DOHH2 (cell line): ENCODE measurements at regions not wholly inside any gene's neighbourhood (a gene's known extent, or its start where the extent isn't known, plus 50 kb on each side); places are given as distances from the start of the nearest gene placed in this dataset.

ENCODE experiments used
- H3F3A ChIP-seq: fragments of 200-600 bp; sonication (generic), shearing (Covaris generic); 2 replicates; pipeline ENCODE4 v1.6.0; 2016; ENCODE audit warnings: antibody characterized with exemption, mild to moderate bottlenecking; ENCODE audit not compliant: control insufficient read depth, insufficient read depth
- H3K27ac ChIP-seq: fragments of 200-600 bp; sonication (generic); 2 replicates; pipeline ENCODE4 v1.5.1; 2014; ENCODE audit warnings: low read depth, mild to moderate bottlenecking, low read length, moderate library complexity
- H3K27me3 ChIP-seq: fragments of 200-600 bp; sonication (generic); 2 replicates; pipeline ENCODE4 v1.6.1; 2014; ENCODE audit warnings: mild to moderate bottlenecking, low read length, mixed read lengths; ENCODE audit not compliant: control insufficient read depth
- H3K36me3 ChIP-seq: fragments of 200-600 bp; sonication (generic); 2 replicates; pipeline ENCODE4 v1.6.1; 2014; ENCODE audit warnings: mild to moderate bottlenecking, low read length, moderate library complexity, mixed read lengths; ENCODE audit not compliant: control insufficient read depth
- H3K4me1 ChIP-seq: fragments of 200-600 bp; sonication (generic); 2 replicates; pipeline ENCODE4 v1.6.1; 2014; ENCODE audit warnings: mild to moderate bottlenecking, low read length, mixed read lengths; ENCODE audit not compliant: control insufficient read depth
- H3K4me2 ChIP-seq: fragments of 200-600 bp; sonication (generic); 2 replicates; pipeline ENCODE4 v1.6.0; 2014; ENCODE audit warnings: mild to moderate bottlenecking, low read length, moderate library complexity
- H3K4me3 ChIP-seq: fragments of 200-600 bp; sonication (generic); 2 replicates; pipeline ENCODE4 v1.5.1; 2014; ENCODE audit warnings: mild to moderate bottlenecking, low read length, mixed read lengths
- H3K79me2 ChIP-seq: fragments of 200-600 bp; sonication (generic); 2 replicates; pipeline ENCODE4 v1.6.1; 2014; ENCODE audit warnings: mild to moderate bottlenecking, low read length, mixed read lengths; ENCODE audit not compliant: control insufficient read depth
- H3K9me2 ChIP-seq: fragments of 200-600 bp; sonication (generic); replicated peaks from 2 replicates; pipeline ENCODE4 v1.6.1; 2014; ENCODE audit warnings: mild to moderate bottlenecking, low read length, mixed read lengths; ENCODE audit not compliant: control insufficient read depth
- H3K9me3 ChIP-seq: fragments of 200-600 bp; sonication (generic); 2 replicates; pipeline ENCODE4 v1.6.1; 2014; ENCODE audit warnings: antibody characterized with exemption, low read length, mixed read lengths; ENCODE audit not compliant: control insufficient read depth, insufficient read depth
- H4K20me1 ChIP-seq: fragments of 200-600 bp; sonication (generic); 2 replicates; pipeline ENCODE4 v1.6.0; 2014; ENCODE audit warnings: low read depth, mild to moderate bottlenecking, antibody characterized with exemption, low read length, moderate library complexity; ENCODE audit not compliant: control insufficient read depth, insufficient read depth
- CTCF ChIP-seq: fragments of 200-600 bp; sonication (generic); IDR thresholded peaks from one replicate; pipeline ENCODE4 v1.5.1; 2014; ENCODE audit warnings: antibody characterized with exemption, mild to moderate bottlenecking, low read depth, low read length; ENCODE audit not compliant: poor library complexity, severe bottlenecking
- EZH2phosphoT487 ChIP-seq: fragments of 200-600 bp; sonication (generic); IDR thresholded peaks from 2 replicates; pipeline ENCODE4 v1.6.1; 2017; ENCODE audit warnings: borderline replicate concordance, mild to moderate bottlenecking, antibody characterized with exemption, low read length, moderate library complexity, mixed read lengths

GRCh38 chr10:90560331-90560730 is 297.5 kb downstream of the HTR7 start:
- Histone ChIP-seq H3K4me2 (no peak overlapping the region), H3K36me3 (no peaks in the 10 kb centered on the region), H3K9me3 (no peaks in the 10 kb centered on the region), H3K79me2 (no peaks in the 10 kb centered on the region), H4K20me1 (no peaks in the 10 kb centered on the region), H3K27ac (no peak overlapping the region), H3F3A (no peaks in the 10 kb centered on the region), H3K4me3 (no peak overlapping the region), H3K4me1 (no peaks in the 10 kb centered on the region), H3K9me2 (no peaks in the 10 kb centered on the region), H3K27me3 (no peaks in the 10 kb centered on the region)
- no peak for TF ChIP-seq CTCF
- no peak for TF ChIP-seq EZH2phosphoT487

GRCh38 chr10:90561666-90562065 is 296.2 kb downstream of the HTR7 start:
- H3K27me3 ChIP-seq = no peaks in the 10 kb centered on the region
- no peaks in the 10 kb centered on the region for H3K36me3 ChIP-seq
- H3F3A ChIP-seq = no peaks in the 10 kb centered on the region
- TF ChIP-seq EZH2phosphoT487 = no peak
- no peak for TF ChIP-seq CTCF
- H3K4me1 ChIP-seq = no peaks in the 10 kb centered on the region
- no peaks in the 10 kb centered on the region for H3K9me2 ChIP-seq
- no peaks in the 10 kb centered on the region for H3K79me2 ChIP-seq
- no peaks in the 10 kb centered on the region for H4K20me1 ChIP-seq
- no peak overlapping the region for H3K27ac ChIP-seq
- no peak overlapping the region for H3K4me3 ChIP-seq
- no peaks in the 10 kb centered on the region for H3K9me3 ChIP-seq
- no peak overlapping the region for H3K4me2 ChIP-seq

GRCh38 chr10:90571481-90572258 is 286.2 kb downstream of the HTR7 start:
- TF ChIP-seq EZH2phosphoT487 = no peak
- no peak for TF ChIP-seq CTCF
- Histone ChIP-seq H3F3A (no peaks in the 10 kb centered on the region), H3K4me3 (no peak overlapping the region), H3K4me2 (no peak overlapping the region), H3K9me3 (no peaks in the 10 kb centered on the region), H4K20me1 (no peaks in the 10 kb centered on the region), H3K27ac (no peak overlapping the region), H3K4me1 (no peaks in the 10 kb centered on the region), H3K79me2 (no peaks in the 10 kb centered on the region), H3K9me2 (no peaks in the 10 kb centered on the region; the same call in 1 of the 2 replicates), H3K36me3 (no peaks in the 10 kb centered on the region), H3K27me3 (no peaks in the 10 kb centered on the region)
